OCI-LY7 (cell line): ENCODE measurements at regions not wholly inside any gene's neighbourhood (a gene's known extent, or its start where the extent isn't known, plus 50 kb on each side); places are given as distances from the start of the nearest gene placed in this dataset.

ENCODE experiments used
- BruUV-seq: library from RNA; stranded (reverse); fragments of 400-500 nt; replicated peaks from 2 replicates; lab custom pipeline; 2021; lab: Mats Ljungman, UMichigan
- CTCF ChIA-PET: fragments of 300-600 bp; sonication (Branson Sonifier 250); formaldehyde crosslinking; loops from one replicate; lab custom pipeline; 2022; ENCODE audit warnings: antibody characterized with exemption; ENCODE audit not compliant: unreplicated experiment; lab: Charles Lee
- POLR2A ChIA-PET: fragments of 300-600 bp; sonication (Branson Sonifier 250); formaldehyde crosslinking; loops from one replicate; lab custom pipeline; 2022; ENCODE audit warnings: antibody characterized with exemption; lab: Charles Lee
- DNase-seq: peaks from one replicate; pipeline ENCODE4 v3.0.0-alpha.2; 2015; ENCODE audit warnings: low spot score
- H2AFZ ChIP-seq: fragments of 200-600 bp; sonication (generic), shearing (Covaris generic); 2 replicates; pipeline ENCODE4 v1.6.1; 2014; ENCODE audit warnings: mild to moderate bottlenecking, antibody characterized with exemption, low read length, moderate library complexity
- H3K27ac ChIP-seq: fragments of 200-600 bp; sonication (generic); 2 replicates; pipeline ENCODE4 v1.5.1; 2014; ENCODE audit warnings: mixed run types, low read depth, mild to moderate bottlenecking, moderate library complexity, low read length, inconsistent platforms; ENCODE audit not compliant: poor library complexity, severe bottlenecking
- H3K36me3 ChIP-seq: fragments of 200-600 bp; sonication (generic); 2 replicates; pipeline ENCODE4 v1.6.1; 2014; ENCODE audit warnings: mild to moderate bottlenecking, antibody characterized with exemption, low read length, moderate library complexity, mixed read lengths; ENCODE audit not compliant: insufficient read depth
- H3K4me1 ChIP-seq: fragments of 200-600 bp; sonication (generic); 2 replicates; pipeline ENCODE4 v1.5.1; 2014; ENCODE audit warnings: mild to moderate bottlenecking, low read length; ENCODE audit not compliant: insufficient read depth, poor library complexity, severe bottlenecking
- H3K4me2 ChIP-seq: fragments of 200-600 bp; sonication (generic); 2 replicates; pipeline ENCODE4 v1.6.1; 2014; ENCODE audit warnings: mild to moderate bottlenecking, low read length
- H3K4me3 ChIP-seq: fragments of 200-600 bp; sonication (generic); 2 replicates; pipeline ENCODE4 v1.5.1; 2014; ENCODE audit warnings: mild to moderate bottlenecking, low read depth, low read length; ENCODE audit not compliant: poor library complexity, severe bottlenecking
- H3K79me2 ChIP-seq: fragments of 200-600 bp; sonication (generic); 2 replicates; pipeline ENCODE4 v1.6.1; 2016; ENCODE audit warnings: low read depth, mild to moderate bottlenecking, low read length, moderate library complexity, mixed read lengths; ENCODE audit not compliant: insufficient read depth
- H3K9me2 ChIP-seq: fragments of 200-600 bp; sonication (generic); 2 replicates; pipeline ENCODE4 v1.6.1; 2016; ENCODE audit warnings: mild to moderate bottlenecking, low read length, mixed read lengths; ENCODE audit not compliant: insufficient read depth
- H3K9me3 ChIP-seq: fragments of 200-600 bp; sonication (generic); 2 replicates; pipeline ENCODE4 v1.6.1; 2014; ENCODE audit warnings: mild to moderate bottlenecking, mixed run types, low read length, mixed read lengths
- H4K20me1 ChIP-seq: fragments of 200-600 bp; sonication (generic); 2 replicates; pipeline ENCODE4 v1.6.1; 2014; ENCODE audit warnings: mild to moderate bottlenecking, antibody characterized with exemption, low read length, moderate library complexity, mixed read lengths; ENCODE audit not compliant: insufficient read depth
- EZH2phosphoT487 ChIP-seq: fragments of 200-600 bp; sonication (generic); IDR thresholded peaks from 2 replicates; pipeline ENCODE4 v1.6.1; 2018; ENCODE audit warnings: low read depth, borderline replicate concordance, mild to moderate bottlenecking, mixed run types, antibody characterized with exemption, low read length, moderate library complexity, mixed read lengths
- intact Hi-C: fragments of 100-400 bp; cut with micrococcal nuclease; formaldehyde crosslinking; loops from one replicate; pipeline ENCODE4 v1.10.0; 2022; ENCODE audit not compliant: unreplicated experiment
- TF ChIP-seq, protein P1 (sequence below): fragments of 200-600 bp; sonication (generic); conservative IDR thresholded peaks from 2 replicates; pipeline ENCODE4 v1.5.1; 2014; ENCODE audit warnings: mild to moderate bottlenecking, antibody characterized with exemption, low read length, moderate library complexity, mixed read lengths

DNA sequence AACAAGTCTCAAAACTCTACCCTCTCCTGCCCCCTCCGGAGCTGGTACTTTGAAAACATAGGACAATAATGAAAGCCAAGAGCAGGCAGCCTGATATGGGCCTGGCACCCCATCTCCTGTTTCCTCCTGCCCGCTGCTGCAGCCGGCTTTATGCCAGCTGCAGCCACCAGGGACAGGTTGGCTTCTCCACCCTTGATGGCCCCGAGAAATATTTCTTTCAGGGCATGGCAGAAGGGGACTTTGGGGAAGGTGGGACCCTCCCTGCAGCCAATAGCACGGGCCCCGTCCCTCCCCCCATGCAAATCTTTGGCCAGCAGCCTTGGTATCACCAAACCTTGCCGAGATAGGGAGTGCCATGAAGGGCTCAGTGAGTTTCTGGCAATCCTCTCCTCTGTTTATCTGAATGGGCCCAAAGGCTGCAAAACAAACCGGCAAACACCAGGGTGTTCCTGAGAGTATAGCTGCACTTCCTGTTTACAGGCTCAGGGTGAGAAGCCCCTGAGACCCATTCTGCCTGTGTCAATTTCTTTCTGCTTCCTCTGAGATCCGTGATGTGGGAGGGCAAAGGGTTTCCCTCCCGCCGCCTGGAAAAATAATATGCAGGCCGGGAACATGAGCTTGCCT is 73.4 kb upstream of the BOD1 start:
- intact Hi-C loops = no loop called here
- peak; percentile 76 for DNase-seq
- H3K9me3 ChIP-seq = peaks cover 2% of the 10 kb centered on the region; the same call in 1 of the 2 replicates
- peak overlapping the region; percentile 68 for H3K27ac ChIP-seq
- peak overlapping the region; percentile 88 for H2AFZ ChIP-seq
- peaks cover 47% of the 10 kb centered on the region for H3K4me1 ChIP-seq
- BruUV-seq = no TSS peak
- POLR2A ChIA-PET = interaction anchor here (0.5 to 3.6 kb wide), 13 partner anchors 10 to 222 kb away, joined by 3 to 18 read pairs (median 4); no protein-coding TSS in a partner anchor
- peak overlapping the region; percentile 61 for H3K4me3 ChIP-seq
- H4K20me1 ChIP-seq = no peaks in the 10 kb centered on the region
- CTCF ChIA-PET = interaction anchor here (1.3 kb wide), 1 partner anchor 9 kb away, joined by 6 read pairs; no protein-coding TSS in a partner anchor
- no peak for TF ChIP-seq EZH2phosphoT487
- TF ChIP-seq, protein P1, sequence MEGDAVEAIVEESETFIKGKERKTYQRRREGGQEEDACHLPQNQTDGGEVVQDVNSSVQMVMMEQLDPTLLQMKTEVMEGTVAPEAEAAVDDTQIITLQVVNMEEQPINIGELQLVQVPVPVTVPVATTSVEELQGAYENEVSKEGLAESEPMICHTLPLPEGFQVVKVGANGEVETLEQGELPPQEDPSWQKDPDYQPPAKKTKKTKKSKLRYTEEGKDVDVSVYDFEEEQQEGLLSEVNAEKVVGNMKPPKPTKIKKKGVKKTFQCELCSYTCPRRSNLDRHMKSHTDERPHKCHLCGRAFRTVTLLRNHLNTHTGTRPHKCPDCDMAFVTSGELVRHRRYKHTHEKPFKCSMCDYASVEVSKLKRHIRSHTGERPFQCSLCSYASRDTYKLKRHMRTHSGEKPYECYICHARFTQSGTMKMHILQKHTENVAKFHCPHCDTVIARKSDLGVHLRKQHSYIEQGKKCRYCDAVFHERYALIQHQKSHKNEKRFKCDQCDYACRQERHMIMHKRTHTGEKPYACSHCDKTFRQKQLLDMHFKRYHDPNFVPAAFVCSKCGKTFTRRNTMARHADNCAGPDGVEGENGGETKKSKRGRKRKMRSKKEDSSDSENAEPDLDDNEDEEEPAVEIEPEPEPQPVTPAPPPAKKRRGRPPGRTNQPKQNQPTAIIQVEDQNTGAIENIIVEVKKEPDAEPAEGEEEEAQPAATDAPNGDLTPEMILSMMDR = peak; percentile 49; the same call in 1 of the 2 replicates
- no peaks in the 10 kb centered on the region; the same call in 1 of the 2 replicates for H3K36me3 ChIP-seq
- peak overlapping the region; percentile 93 for H3K4me2 ChIP-seq
- H3K79me2 ChIP-seq = no peaks in the 10 kb centered on the region
- no peaks in the 10 kb centered on the region for H3K9me2 ChIP-seq

DNA sequence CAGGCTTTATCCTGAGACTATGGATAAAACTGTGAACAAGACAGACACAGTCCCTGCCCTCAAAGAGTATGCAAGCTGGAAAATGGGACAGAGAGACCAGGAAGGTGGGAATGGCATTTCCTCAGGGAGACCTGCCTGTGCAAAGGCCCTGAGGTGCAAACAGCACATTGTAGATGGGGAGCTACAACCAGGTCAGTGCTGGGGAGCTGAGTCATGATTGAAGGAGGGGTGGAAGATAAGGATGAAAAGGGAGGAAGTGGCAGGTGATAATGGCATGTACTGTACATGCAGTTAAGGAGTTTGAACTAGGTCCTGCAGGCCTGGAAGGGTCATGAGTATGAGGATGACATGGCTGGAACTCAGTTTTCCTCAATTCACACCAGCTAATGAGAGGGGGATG is 75.5 kb upstream of the BOD1 start:
- POLR2A ChIA-PET = interaction anchor here (1.4 to 1.8 kb wide), 2 partner anchors 15 to 21 kb away, joined by 4 to 5 read pairs; no protein-coding TSS in a partner anchor
- no peak for DNase-seq
- TF ChIP-seq, protein P1 = no peak
- no peak for TF ChIP-seq EZH2phosphoT487
- H3K79me2 ChIP-seq = no peaks in the 10 kb centered on the region
- H3K9me2 ChIP-seq = no peaks in the 10 kb centered on the region
- H3K9me3 ChIP-seq = no peaks in the 10 kb centered on the region
- H4K20me1 ChIP-seq = no peaks in the 10 kb centered on the region
- no peak overlapping the region for H3K27ac ChIP-seq
- no peak overlapping the region for H3K4me2 ChIP-seq
- peaks cover 45% of the 10 kb centered on the region for H3K4me1 ChIP-seq
- no peaks in the 10 kb centered on the region for H3K36me3 ChIP-seq
- CTCF ChIA-PET = no interaction called here
- intact Hi-C loops = no loop called here
- BruUV-seq = no TSS peak
- no peak overlapping the region for H3K4me3 ChIP-seq
- H2AFZ ChIP-seq = no peak overlapping the region

DNA sequence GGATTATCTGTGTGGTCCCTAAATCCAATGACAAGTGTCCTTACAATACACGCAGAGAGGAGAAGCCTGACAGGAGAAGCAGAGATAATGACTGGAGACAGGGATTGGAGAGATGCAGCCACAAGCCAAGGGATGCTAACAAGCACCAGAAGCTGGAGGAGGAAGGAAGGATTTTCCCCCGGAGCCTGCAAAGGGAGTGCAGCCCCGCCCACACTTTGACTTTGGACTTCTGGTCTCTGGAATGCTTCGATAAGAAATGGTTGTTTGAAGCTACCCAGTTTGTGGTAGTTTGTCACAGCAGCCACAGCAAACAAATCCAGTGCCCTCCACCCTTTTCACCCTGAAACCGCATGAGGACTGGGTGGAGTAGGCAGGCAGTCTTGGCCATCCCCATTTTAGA is 77.2 kb upstream of the BOD1 start:
- H3K4me2 ChIP-seq = no peak overlapping the region
- DNase-seq = no peak
- H3K4me3 ChIP-seq = no peak overlapping the region
- no peaks in the 10 kb centered on the region for H3K9me3 ChIP-seq
- POLR2A ChIA-PET = interaction anchor here (0.7 to 1.6 kb wide), 7 partner anchors 13 to 898 kb away, joined by 3 to 5 read pairs (median 3); no protein-coding TSS in a partner anchor
- no peaks in the 10 kb centered on the region for H3K9me2 ChIP-seq
- CTCF ChIA-PET = interaction anchor here (0.6 to 0.8 kb wide), 3 partner anchors 49 to 75 kb away, joined by 3 to 4 read pairs (median 3); no protein-coding TSS in a partner anchor
- H2AFZ ChIP-seq = no peak overlapping the region
- no TSS peak for BruUV-seq
- intact Hi-C loops = no loop called here
- TF ChIP-seq EZH2phosphoT487 = no peak
- TF ChIP-seq, protein P1 = no peak
- no peaks in the 10 kb centered on the region for H3K36me3 ChIP-seq
- no peak overlapping the region for H3K27ac ChIP-seq
- H4K20me1 ChIP-seq = no peaks in the 10 kb centered on the region
- no peaks in the 10 kb centered on the region for H3K79me2 ChIP-seq
- H3K4me1 ChIP-seq = peaks cover 45% of the 10 kb centered on the region
